Upper lobe of left lung (tissue), 6 donors: ENCODE measurements at regions not wholly inside any gene's neighbourhood (a gene's known extent, or its start where the extent isn't known, plus 50 kb on each side); places are given as distances from the start of the nearest gene placed in this dataset.

Experiments
- ATAC-seq, 2 donors: fragments of 200-7000 bp; cut with Tn5 transposase; one replicate each; pipeline ENCODE4 v1.9.1; 2022; ENCODE audit warnings: mild to moderate bottlenecking in 2 of 2, moderate library complexity in 2 of 2; ENCODE audit not compliant: low FRiP score in 2 of 2
- DNase-seq, 2 donors: peaks; one replicate each; pipeline ENCODE4 v3.0.0-alpha.2; 2019 to 2020
- H3K27ac ChIP-seq, 4 donors: fragments of 200-600 bp; sonication (generic); one replicate each; pipeline ENCODE4 v1.5.1; 2016 to 2019
- H3K27me3 ChIP-seq, 4 donors: fragments of 200-600 bp; sonication (generic); one replicate each; pipeline ENCODE4 v1.5.1; 2017 to 2019
- H3K36me3 ChIP-seq, 4 donors: fragments of 200-600 bp; sonication (generic); one replicate each; pipeline ENCODE4 v1.5.1; 2016 to 2019
- H3K4me1 ChIP-seq, 4 donors: fragments of 200-600 bp; sonication (generic); one replicate each; pipeline ENCODE4 v1.5.1; 2018 to 2019
- H3K4me3 ChIP-seq, 4 donors: fragments of 200-600 bp; sonication (generic); one replicate each; pipeline ENCODE4 v1.5.1; 2017 to 2019; ENCODE audit warnings: mild to moderate bottlenecking in 2 of 4, moderate library complexity in 1 of 4
- H3K9me3 ChIP-seq, 4 donors: fragments of 200-600 bp; sonication (generic); one replicate each; pipeline ENCODE4 v1.5.1; 2018 to 2019
- EP300 ChIP-seq, 4 donors: sonication (generic); formaldehyde crosslinking; IDR thresholded peaks; one replicate each; pipeline ENCODE4 v1.5.1; 2017; ENCODE audit warnings: antibody characterized with exemption in 4 of 4, control low read depth in 2 of 4
- POLR2A ChIP-seq, 4 donors: fragments of 450-650 bp; IDR thresholded peaks; one replicate each; pipeline ENCODE4 v1.5.1; 2016 to 2017; ENCODE audit warnings: antibody characterized with exemption in 4 of 4, mild to moderate bottlenecking in 2 of 4
- POLR2AphosphoS5 ChIP-seq, 2 donors: sonication (generic); formaldehyde crosslinking; IDR thresholded peaks; one replicate each; pipeline ENCODE4 v1.5.1; 2017; ENCODE audit warnings: antibody characterized with exemption in 2 of 2
- WGBS, 2 donors: methylation state at CpG; one replicate each; pipeline ENCODE4 v1.1.5; 2017 to 2018; 5-methylcytosine and 5-hydroxymethylcytosine counted together
- TF ChIP-seq, protein P1 (sequence below), 6 experiments: fragments of 450-650 bp in 4 of 6; fragments of 200-600 bp in 2 of 6; sonication (generic) in 2 of 6; IDR thresholded peaks; one replicate each; pipeline ENCODE4 v1.5.1; 2016 to 2019; ENCODE audit warnings: antibody characterized with exemption in 6 of 6
- donor health status: DM: no; HTN: no; CAD: no; lungs with moderate emphysema.
- donor health status: DM: no; HTN: yes; CAD: no; lungs with severe emphysema.

DNA sequence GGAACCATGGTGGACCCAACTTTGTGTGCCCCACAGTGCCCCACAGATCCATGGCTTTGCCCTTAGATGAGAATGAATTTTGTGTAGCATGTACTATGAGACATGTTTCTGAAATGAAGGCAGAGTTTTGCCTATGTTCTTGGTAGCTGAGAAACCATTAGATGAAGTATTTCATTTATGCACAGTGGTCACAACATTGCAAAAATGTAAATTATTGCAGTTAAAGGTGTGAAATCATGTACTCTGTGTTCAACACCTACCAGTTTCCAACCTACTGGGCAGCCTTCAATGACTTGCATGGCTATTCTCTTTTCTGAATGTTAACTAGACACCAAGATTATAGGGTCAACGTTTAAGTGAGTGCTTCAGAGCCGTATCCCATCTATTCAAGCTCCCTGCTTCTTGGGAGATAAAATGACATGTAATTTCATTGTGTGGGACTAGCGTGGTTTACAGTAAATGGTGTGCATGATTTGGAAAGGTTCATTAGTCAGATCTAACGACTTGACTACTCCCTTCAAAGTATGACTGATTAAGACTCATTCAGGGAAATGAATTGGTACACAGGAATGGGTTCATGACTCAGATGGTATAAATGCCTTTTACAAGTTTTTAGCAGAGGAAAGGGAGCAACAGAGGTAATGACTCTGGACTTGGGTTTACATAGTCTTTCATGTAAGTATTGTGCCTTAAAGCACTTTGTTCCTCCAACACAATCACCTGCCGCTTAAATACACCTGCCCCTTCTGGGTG lies 106.1 kb upstream of the AKIRIN2 start:
- Histone ChIP-seq H3K4me1 (no peaks in the 10 kb centered on the region), H3K27ac (no peak overlapping the region), H3K36me3 (no peaks in the 10 kb centered on the region), H3K4me3 (no peak overlapping the region), H3K9me3 (no peaks in the 10 kb centered on the region), H3K27me3 (no peaks in the 10 kb centered on the region)
- DNase-seq (no peak), ATAC-seq (no peak)
- TF ChIP-seq POLR2A (IDR thresholded peaks at IDR 0.05) (no peak), POLR2AphosphoS5 (IDR thresholded peaks at IDR 0.05) (no peak), EP300 (IDR thresholded peaks at IDR 0.05) (no peak)
- TF ChIP-seq, protein P1, sequence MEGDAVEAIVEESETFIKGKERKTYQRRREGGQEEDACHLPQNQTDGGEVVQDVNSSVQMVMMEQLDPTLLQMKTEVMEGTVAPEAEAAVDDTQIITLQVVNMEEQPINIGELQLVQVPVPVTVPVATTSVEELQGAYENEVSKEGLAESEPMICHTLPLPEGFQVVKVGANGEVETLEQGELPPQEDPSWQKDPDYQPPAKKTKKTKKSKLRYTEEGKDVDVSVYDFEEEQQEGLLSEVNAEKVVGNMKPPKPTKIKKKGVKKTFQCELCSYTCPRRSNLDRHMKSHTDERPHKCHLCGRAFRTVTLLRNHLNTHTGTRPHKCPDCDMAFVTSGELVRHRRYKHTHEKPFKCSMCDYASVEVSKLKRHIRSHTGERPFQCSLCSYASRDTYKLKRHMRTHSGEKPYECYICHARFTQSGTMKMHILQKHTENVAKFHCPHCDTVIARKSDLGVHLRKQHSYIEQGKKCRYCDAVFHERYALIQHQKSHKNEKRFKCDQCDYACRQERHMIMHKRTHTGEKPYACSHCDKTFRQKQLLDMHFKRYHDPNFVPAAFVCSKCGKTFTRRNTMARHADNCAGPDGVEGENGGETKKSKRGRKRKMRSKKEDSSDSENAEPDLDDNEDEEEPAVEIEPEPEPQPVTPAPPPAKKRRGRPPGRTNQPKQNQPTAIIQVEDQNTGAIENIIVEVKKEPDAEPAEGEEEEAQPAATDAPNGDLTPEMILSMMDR (IDR thresholded peaks at IDR 0.05), result no peak
- WGBS, 2 donors, result 77 to 79% methylated on average over 5 of the region's 5 CpGs

DNA sequence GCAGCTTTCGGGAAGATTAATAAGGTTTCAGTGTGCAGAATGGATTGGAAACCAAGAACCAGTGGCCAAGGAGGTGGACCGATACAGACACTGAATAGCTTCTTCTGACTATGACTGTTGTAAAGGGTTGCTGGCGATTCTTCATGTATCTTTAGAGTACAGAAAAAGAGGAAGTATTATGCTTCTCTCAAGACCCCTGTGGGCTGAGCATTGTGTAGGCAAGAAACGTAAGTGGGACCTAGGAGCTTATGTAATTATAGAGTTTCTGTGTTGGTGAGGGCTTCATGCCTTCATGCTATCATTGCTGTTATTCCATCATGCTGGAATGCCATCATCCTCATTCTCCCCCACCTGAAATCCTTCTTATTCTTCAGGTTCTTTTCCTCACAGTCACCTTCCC lies 105.4 kb upstream of the AKIRIN2 start:
- Histone ChIP-seq H3K4me1 (no peaks in the 10 kb centered on the region), H3K4me3 (no peak overlapping the region), H3K27ac (no peak overlapping the region), H3K9me3 (no peaks in the 10 kb centered on the region), H3K27me3 (no peaks in the 10 kb centered on the region), H3K36me3 (no peaks in the 10 kb centered on the region)
- DNase-seq, result no peak
- WGBS, 2 donors, result 85 to 92% methylated on average over 4 of the region's 4 CpGs
- no peak for ATAC-seq
- no peak for TF ChIP-seq EP300 (IDR thresholded peaks at IDR 0.05)
- TF ChIP-seq POLR2A (IDR thresholded peaks at IDR 0.05), result no peak
- no peak for TF ChIP-seq POLR2AphosphoS5 (IDR thresholded peaks at IDR 0.05)

DNA sequence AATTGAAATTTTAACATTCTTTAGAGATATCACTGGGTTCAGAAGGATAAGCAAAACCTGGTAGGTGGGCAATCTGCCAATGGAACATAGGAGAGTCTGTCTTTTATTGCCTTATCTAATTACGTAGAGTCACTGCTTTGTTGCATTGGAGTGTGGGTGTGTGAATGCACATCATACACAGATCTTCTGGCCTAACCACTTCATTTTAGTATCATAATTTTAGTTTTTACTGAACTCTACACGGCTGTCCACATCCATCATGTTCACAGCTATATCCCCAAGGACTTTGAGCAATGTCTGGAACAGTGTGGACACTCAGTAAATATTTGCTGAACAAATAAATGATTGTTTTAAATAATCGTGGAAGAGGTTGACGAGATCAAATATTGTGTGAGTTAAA lies 104.6 kb upstream of the AKIRIN2 start:
- Histone ChIP-seq H3K9me3 (no peaks in the 10 kb centered on the region), H3K27ac (no peak overlapping the region), H3K36me3 (no peaks in the 10 kb centered on the region), H3K4me3 (no peak overlapping the region), H3K27me3 (no peaks in the 10 kb centered on the region), H3K4me1 (no peaks in the 10 kb centered on the region)
- DNase-seq (no peak), ATAC-seq (no peak)
- no peak for TF ChIP-seq POLR2A (IDR thresholded peaks at IDR 0.05)
- TF ChIP-seq EP300 (IDR thresholded peaks at IDR 0.05), result no peak
- TF ChIP-seq, protein P1 (IDR thresholded peaks at IDR 0.05), result no peak
- TF ChIP-seq POLR2AphosphoS5 (IDR thresholded peaks at IDR 0.05), result no peak
- WGBS, 2 donors, result 51 to 54% methylated on average over 4 of the region's 4 CpGs

DNA sequence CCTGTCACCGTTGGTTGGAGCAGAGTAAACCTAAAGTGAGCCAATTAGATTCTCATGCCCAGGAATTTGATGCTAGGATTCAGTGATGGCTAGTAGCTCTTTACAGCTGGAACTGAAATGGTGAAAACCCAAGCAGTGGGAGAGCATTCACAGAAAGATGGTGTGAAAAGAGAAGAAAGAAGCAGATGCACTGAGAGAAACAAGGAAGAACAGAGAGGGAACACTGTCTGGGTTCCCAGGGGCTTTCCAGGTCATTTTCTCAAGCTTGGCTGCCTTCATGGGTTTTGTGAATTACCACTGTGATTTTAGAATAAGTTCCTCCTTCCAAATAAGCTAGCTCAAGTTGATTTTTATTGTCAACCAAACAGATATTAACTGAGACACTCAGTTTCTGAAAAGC lies 104.1 kb upstream of the AKIRIN2 start:
- TF ChIP-seq POLR2AphosphoS5 (IDR thresholded peaks at IDR 0.05) (no peak), POLR2A (IDR thresholded peaks at IDR 0.05) (no peak), EP300 (IDR thresholded peaks at IDR 0.05) (no peak)
- TF ChIP-seq, protein P1 (IDR thresholded peaks at IDR 0.05), result no peak
- 78 to 100% methylated on average over 1 of the region's 1 CpG for WGBS, 2 donors
- Histone ChIP-seq H3K36me3 (no peaks in the 10 kb centered on the region), H3K4me3 (no peak overlapping the region), H3K27me3 (no peaks in the 10 kb centered on the region), H3K4me1 (no peaks in the 10 kb centered on the region), H3K9me3 (no peaks in the 10 kb centered on the region), H3K27ac (no peak overlapping the region)
- ATAC-seq, result no peak
- DNase-seq, result no peak

- TF ChIP-seq POLR2A (IDR thresholded peaks at IDR 0.05) (no peak), POLR2AphosphoS5 (IDR thresholded peaks at IDR 0.05) (no peak), EP300 (IDR thresholded peaks at IDR 0.05) (no peak)
- TF ChIP-seq, protein P1 (IDR thresholded peaks at IDR 0.05), result no peak
- H3K4me3 ChIP-seq, result no peak overlapping the region
- 77 to 83% methylated on average over 3 of the region's 3 CpGs for WGBS, 2 donors
- no peak overlapping the region for H3K27ac ChIP-seq
- no peaks in the 10 kb centered on the region for H3K36me3 ChIP-seq
- no peaks in the 10 kb centered on the region for H3K27me3 ChIP-seq
- no peaks in the 10 kb centered on the region for H3K9me3 ChIP-seq
- ATAC-seq (no peak), DNase-seq (no peak)
- H3K4me1 ChIP-seq, result no peaks in the 10 kb centered on the region
Measured at GRCh38 chr6:87803791-87804190, 101.8 kb upstream of the AKIRIN2 start.
